ENCODE measurements at regions not wholly inside any gene's neighbourhood (a gene's known extent, or its start where the extent isn't known, plus 50 kb on each side); places are given as distances from the start of the nearest gene placed in this dataset.
A peak's percentile ranks its signal among the peaks of the same experiment; 100 is the strongest.

DNA sequence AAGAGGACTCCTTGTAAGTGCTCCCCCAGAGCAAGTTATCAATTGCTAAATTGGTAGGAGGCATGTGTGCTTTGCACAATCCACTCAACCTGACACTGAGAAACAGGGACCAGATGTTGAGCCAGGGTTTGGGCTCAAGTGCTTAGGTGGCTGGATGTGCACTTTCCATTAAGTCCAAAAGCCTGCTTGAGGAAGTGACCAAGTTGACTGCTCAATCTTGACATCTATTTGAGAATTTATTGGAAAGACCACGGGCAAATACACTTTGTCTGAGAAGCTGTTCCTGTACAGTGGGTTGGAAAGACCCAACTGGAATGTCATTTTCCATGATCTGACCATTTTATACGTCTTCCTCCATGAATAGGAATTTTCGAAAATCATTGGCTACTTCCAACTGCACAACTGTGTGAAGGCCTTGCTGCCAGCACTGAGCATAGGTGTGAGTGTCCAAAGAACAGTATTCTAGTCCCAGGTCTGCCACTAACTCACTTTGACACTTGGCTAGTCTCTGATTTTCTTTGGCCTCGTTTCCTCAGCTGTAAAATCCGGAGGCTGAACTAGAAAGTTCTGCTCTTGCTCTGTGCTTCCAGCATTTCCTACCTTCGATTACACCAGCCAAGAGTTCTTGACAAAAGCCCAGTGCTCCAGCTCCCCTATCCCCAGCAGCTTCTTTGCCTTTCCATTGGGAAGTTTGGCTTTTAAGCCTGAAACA, 186.9 kb upstream of the ECI2 start:
- DNase-seq, result no peak
- H3K79me1 ChIP-seq (ENCODE audit: low read length), result peaks cover 15% of the 10 kb centered on the region
- H3K4me3 ChIP-seq (ENCODE audit: low read depth, low read length), result no peak overlapping the region
- no CpG with 5 or more reads among the region's 6 CpGs for WGBS (ENCODE audit: extremely low coverage, insufficient coverage, insufficient read length)
- peak overlapping the region; percentile 57 for H2AK5ac ChIP-seq (ENCODE audit: low read length)
- peak overlapping the region; percentile 65 for H3K14ac ChIP-seq (ENCODE audit: low read length)
- H3K23ac ChIP-seq (ENCODE audit: low read length), result no peak overlapping the region
- no peaks in the 10 kb centered on the region for H3K79me2 ChIP-seq (ENCODE audit: control insufficient read depth, insufficient read depth, low read length, poor library complexity)
- H3K27ac ChIP-seq (ENCODE audit: low read depth, low read length), result peak overlapping the region; percentile 76
- peak overlapping the region; percentile 97 for H2BK12ac ChIP-seq (ENCODE audit: low read length)
- H4K12ac ChIP-seq (ENCODE audit: low read depth, low read length), result no peak overlapping the region
- H3K4me2 ChIP-seq (ENCODE audit: low read length), result no peak overlapping the region
- no peak overlapping the region for H2AFZ ChIP-seq (ENCODE audit: insufficient read depth, low read length, poor library complexity)
- peak overlapping the region; percentile 92 for H4K91ac ChIP-seq (ENCODE audit: low read depth, low read length)
- peak overlapping the region; percentile 59 for H4K8ac ChIP-seq (ENCODE audit: low read depth, low read length)
- no peaks in the 10 kb centered on the region for H3K9me3 ChIP-seq (ENCODE audit: insufficient read depth, low read depth, low read length)
- peak overlapping the region; percentile 83 for H3K4ac ChIP-seq (ENCODE audit: low read depth, low read length)
- peak overlapping the region; percentile 90 for H2BK120ac ChIP-seq (ENCODE audit: insufficient read depth, low read length, poor library complexity)
- no peaks in the 10 kb centered on the region for H3K36me3 ChIP-seq (ENCODE audit: control insufficient read depth in 1 of 2, insufficient read depth in 2 of 2, low read length in 2 of 2)
- H3K9ac ChIP-seq (ENCODE audit: low read length), result no peak overlapping the region
- H3K4me1 ChIP-seq (ENCODE audit: control insufficient read depth in 1 of 2, insufficient read depth in 2 of 2, low read length in 2 of 2), result peaks cover 7 to 17% of the 10 kb centered on the region in 2 experiments
- H3K18ac ChIP-seq (ENCODE audit: low read length), result peak overlapping the region; percentile 76
- H3K27me3 ChIP-seq (ENCODE audit: insufficient read depth, low read length), result no peaks in the 10 kb centered on the region
- H2BK5ac ChIP-seq (ENCODE audit: low read depth, low read length, poor library complexity), result peak overlapping the region; percentile 80

- no peak overlapping the region for H4K8ac ChIP-seq (ENCODE audit: low read depth, low read length)
- no peak overlapping the region for H3K9ac ChIP-seq (ENCODE audit: low read length)
- DNase-seq, result peak; percentile 62 to 83
- H3K9me3 ChIP-seq (ENCODE audit: insufficient read depth, low read depth, low read length), result no peaks in the 10 kb centered on the region
- no peak overlapping the region for H2BK12ac ChIP-seq (ENCODE audit: low read length)
- no peak overlapping the region for H2BK120ac ChIP-seq (ENCODE audit: insufficient read depth, low read length, poor library complexity)
- peak overlapping the region; percentile 28 for H3K27ac ChIP-seq (ENCODE audit: low read depth, low read length)
- no peak overlapping the region for H3K4me3 ChIP-seq (ENCODE audit: low read depth, low read length)
- no peak overlapping the region for H4K12ac ChIP-seq (ENCODE audit: low read depth, low read length)
- WGBS (ENCODE audit: extremely low coverage, insufficient coverage, insufficient read length), result no CpG with 5 or more reads among the region's 1 CpG
- no peak overlapping the region for H4K91ac ChIP-seq (ENCODE audit: low read depth, low read length)
- H3K27me3 ChIP-seq (ENCODE audit: insufficient read depth, low read length), result no peaks in the 10 kb centered on the region
- H2AFZ ChIP-seq (ENCODE audit: insufficient read depth, low read length, poor library complexity), result no peak overlapping the region
- peaks cover 21% of the 10 kb centered on the region for H3K79me1 ChIP-seq (ENCODE audit: low read length)
- no peak overlapping the region for H3K4me2 ChIP-seq (ENCODE audit: low read length)
- H2BK5ac ChIP-seq (ENCODE audit: low read depth, low read length, poor library complexity), result no peak overlapping the region
- H3K23ac ChIP-seq (ENCODE audit: low read length), result no peak overlapping the region
- H3K4me1 ChIP-seq (ENCODE audit: control insufficient read depth in 1 of 2, insufficient read depth in 2 of 2, low read length in 2 of 2), result peaks cover 14 to 23% of the 10 kb centered on the region in 2 experiments
- no peaks in the 10 kb centered on the region for H3K79me2 ChIP-seq (ENCODE audit: control insufficient read depth, insufficient read depth, low read length, poor library complexity)
- H2AK5ac ChIP-seq (ENCODE audit: low read length), result no peak overlapping the region
- H3K18ac ChIP-seq (ENCODE audit: low read length), result no peak overlapping the region
- no peak overlapping the region for H3K4ac ChIP-seq (ENCODE audit: low read depth, low read length)
- H3K36me3 ChIP-seq (ENCODE audit: control insufficient read depth in 1 of 2, insufficient read depth in 2 of 2, low read length in 2 of 2), result no peaks in the 10 kb centered on the region
- H3K14ac ChIP-seq (ENCODE audit: low read length), result no peak overlapping the region
These were observed 185.5 kb upstream of the ECI2 start for GRCh38 chr6:4320860-4321259.

GRCh38 chr6:4319981-4320683, 184.8 kb upstream of the ECI2 start:
- WGBS (ENCODE audit: extremely low coverage, insufficient coverage, insufficient read length), result no CpG with 5 or more reads among the region's 4 CpGs
- H4K8ac ChIP-seq (ENCODE audit: low read depth, low read length), result no peak overlapping the region

DNA sequence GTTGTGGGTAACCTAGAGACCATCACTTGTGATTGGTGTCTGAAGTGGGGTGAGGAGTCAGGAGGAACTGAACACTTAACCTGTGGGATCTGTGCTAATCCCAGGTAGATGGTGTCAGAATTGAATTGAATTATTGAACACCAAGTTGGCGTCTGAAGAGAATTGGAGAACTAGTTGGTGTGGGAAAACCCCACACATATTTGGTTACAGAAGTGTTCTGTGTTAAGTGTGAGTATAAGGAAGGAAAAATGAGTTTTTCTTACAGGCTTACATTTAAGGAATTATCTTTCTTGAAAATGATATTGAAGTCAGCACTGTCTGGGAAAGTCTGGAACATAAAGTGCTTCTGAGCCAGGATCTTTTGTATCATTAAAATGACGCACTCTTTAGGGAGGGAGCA, 182.9 kb upstream of the ECI2 start:
- H3K18ac ChIP-seq (ENCODE audit: low read length), result no peak overlapping the region
- H2BK5ac ChIP-seq (ENCODE audit: low read depth, low read length, poor library complexity), result no peak overlapping the region
- H2BK120ac ChIP-seq (ENCODE audit: insufficient read depth, low read length, poor library complexity), result no peak overlapping the region
- no peaks in the 10 kb centered on the region for H3K79me2 ChIP-seq (ENCODE audit: control insufficient read depth, insufficient read depth, low read length, poor library complexity)
- no peak overlapping the region for H3K4me3 ChIP-seq (ENCODE audit: low read depth, low read length)
- no peaks in the 10 kb centered on the region for H3K36me3 ChIP-seq (ENCODE audit: control insufficient read depth in 1 of 2, insufficient read depth in 2 of 2, low read length in 2 of 2)
- H2AK5ac ChIP-seq (ENCODE audit: low read length), result no peak overlapping the region
- no peak overlapping the region for H4K91ac ChIP-seq (ENCODE audit: low read depth, low read length)
- no peak overlapping the region for H3K14ac ChIP-seq (ENCODE audit: low read length)
- H4K8ac ChIP-seq (ENCODE audit: low read depth, low read length), result no peak overlapping the region
- no peaks in the 10 kb centered on the region for H3K9me3 ChIP-seq (ENCODE audit: insufficient read depth, low read depth, low read length)
- H3K4me1 ChIP-seq (ENCODE audit: control insufficient read depth in 1 of 2, insufficient read depth in 2 of 2, low read length in 2 of 2), result peaks cover 12 to 20% of the 10 kb centered on the region in 2 experiments
- no peaks in the 10 kb centered on the region for H3K27me3 ChIP-seq (ENCODE audit: insufficient read depth, low read length)
- no peak overlapping the region for H3K4ac ChIP-seq (ENCODE audit: low read depth, low read length)
- H3K79me1 ChIP-seq (ENCODE audit: low read length), result peaks cover 18% of the 10 kb centered on the region
- no peak overlapping the region for H3K9ac ChIP-seq (ENCODE audit: low read length)
- WGBS (ENCODE audit: extremely low coverage, insufficient coverage, insufficient read length), result no CpG with 5 or more reads among the region's 2 CpGs
- H4K12ac ChIP-seq (ENCODE audit: low read depth, low read length), result no peak overlapping the region
- H3K23ac ChIP-seq (ENCODE audit: low read length), result no peak overlapping the region
- DNase-seq, result no peak
- H2AFZ ChIP-seq (ENCODE audit: insufficient read depth, low read length, poor library complexity), result no peak overlapping the region
- no peak overlapping the region for H3K4me2 ChIP-seq (ENCODE audit: low read length)
- peak overlapping the region; percentile 5 for H2BK12ac ChIP-seq (ENCODE audit: low read length)
- no peak overlapping the region for H3K27ac ChIP-seq (ENCODE audit: low read depth, low read length)

More at GRCh38 chr6:4319981-4320683, 184.8 kb upstream of the ECI2 start:
- Histone ChIP-seq H3K27me3 (ENCODE audit: insufficient read depth, low read length) (no peaks in the 10 kb centered on the region), H3K18ac (ENCODE audit: low read length) (no peak overlapping the region), H2BK5ac (ENCODE audit: low read depth, low read length, poor library complexity) (no peak overlapping the region), H3K9me3 (ENCODE audit: insufficient read depth, low read depth, low read length) (no peaks in the 10 kb centered on the region), H2BK12ac (ENCODE audit: low read length) (no peak overlapping the region), H3K4me2 (ENCODE audit: low read length) (no peak overlapping the region), H3K14ac (ENCODE audit: low read length) (no peak overlapping the region), H2AFZ (ENCODE audit: insufficient read depth, low read length, poor library complexity) (no peak overlapping the region), H3K23ac (ENCODE audit: low read length) (no peak overlapping the region), H3K4ac (ENCODE audit: low read depth, low read length) (no peak overlapping the region), H4K12ac (ENCODE audit: low read depth, low read length) (no peak overlapping the region), H2AK5ac (ENCODE audit: low read length) (no peak overlapping the region), H3K27ac (ENCODE audit: low read depth, low read length) (peak overlapping the region; percentile 69), H2BK120ac (ENCODE audit: insufficient read depth, low read length, poor library complexity) (peak overlapping the region; percentile 70), H3K36me3 (ENCODE audit: control insufficient read depth in 1 of 2, insufficient read depth in 2 of 2, low read length in 2 of 2) (no peaks in the 10 kb centered on the region), H3K79me1 (ENCODE audit: low read length) (peaks cover 21% of the 10 kb centered on the region), H3K4me3 (ENCODE audit: low read depth, low read length) (no peak overlapping the region), H3K4me1 (ENCODE audit: control insufficient read depth in 1 of 2, insufficient read depth in 2 of 2, low read length in 2 of 2) (peaks cover 14 to 23% of the 10 kb centered on the region in 2 experiments), H4K91ac (ENCODE audit: low read depth, low read length) (peak overlapping the region; percentile 0), H3K9ac (ENCODE audit: low read length) (no peak overlapping the region), H3K79me2 (ENCODE audit: control insufficient read depth, insufficient read depth, low read length, poor library complexity) (no peaks in the 10 kb centered on the region)
- DNase-seq, result peak in 1 of 2 donors; percentile 41
